Posterior cingulate gyrus (tissue), 11 donors: ENCODE measurements at regions not wholly inside any gene's neighbourhood (a gene's known extent, or its start where the extent isn't known, plus 50 kb on each side); places are given as distances from the start of the nearest gene placed in this dataset.
A peak's percentile ranks its signal among the peaks of the same experiment; 100 is the strongest.
"Not testable (repeated sequence)": the region's sequence is repeated elsewhere in the genome, so short reads cannot be mapped to it uniquely, and the experiment has no call there.

Experiments
- DNase-seq, 10 donors: peaks; one replicate each; pipeline versions ENCODE4 v3.0.0 to v3.0.0-alpha.2; 2020 to 2021; ENCODE audit warnings: mixed read lengths in 3 of 10
- intact Hi-C: fragments of 100-400 bp; cut with DNase I; formaldehyde crosslinking; loops from one replicate; pipeline ENCODE4 v1.15.1; 2023

GRCh38 chr12:105679982-105680381 is 349.5 kb downstream of the C12orf75 start:
- intact Hi-C loops, result no loop called here
- DNase-seq, result no peak

- intact Hi-C loops, result no loop called here
- no peak for DNase-seq
Measured at GRCh38 chr12:105681341-105681740, 350.9 kb downstream of the C12orf75 start.

GRCh38 chr12:105682821-105683220 is 352.3 kb downstream of the C12orf75 start:
- DNase-seq, intact Hi-C loops: not testable (repeated sequence)

DNA sequence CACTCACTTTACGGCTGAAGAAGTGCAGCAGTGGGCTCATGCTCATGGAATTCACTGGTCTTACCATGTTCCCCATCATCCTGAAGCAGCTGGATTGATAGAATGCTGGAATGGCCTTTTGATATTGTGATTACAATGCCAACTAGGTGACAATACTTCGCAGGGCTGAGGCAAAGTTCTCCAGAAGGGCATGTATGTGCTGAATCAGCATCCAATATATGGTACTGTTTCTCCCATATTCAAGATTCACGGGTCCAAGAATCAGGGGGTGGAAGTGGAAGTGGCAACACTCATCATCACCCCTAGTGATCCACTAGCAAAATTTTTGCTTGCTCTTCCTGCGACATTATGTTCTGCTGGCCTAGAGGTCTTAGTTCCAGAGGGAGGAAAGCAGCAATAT is 353.3 kb downstream of the C12orf75 start:
- intact Hi-C loops, result not testable (repeated sequence)

GRCh38 chr12:105698075-105698474 is 367.6 kb downstream of the C12orf75 start:
- intact Hi-C loops, result no loop called here

More for the DNA sequence above, 353.3 kb downstream of the C12orf75 start:
- DNase-seq, result not testable (repeated sequence)

DNA sequence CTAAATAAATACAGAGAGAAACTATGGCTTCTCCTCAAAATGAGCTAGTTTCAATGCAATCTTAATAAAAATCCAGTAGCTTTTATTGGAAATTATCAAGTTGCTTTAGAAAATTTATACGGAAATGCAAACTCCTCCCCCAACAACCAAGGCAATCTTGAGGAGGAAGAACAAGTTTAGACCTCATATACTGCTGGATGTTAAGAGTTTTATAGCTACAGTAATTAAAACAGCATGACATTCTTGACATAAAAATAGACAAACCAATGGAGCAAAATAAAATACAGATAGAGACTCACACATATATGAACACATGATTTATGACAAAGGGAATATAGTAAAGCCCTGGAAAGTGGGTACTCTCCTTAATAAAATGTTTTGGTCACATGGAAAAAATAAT is 368.7 kb downstream of the C12orf75 start:
- no peak for DNase-seq
- intact Hi-C loops, result no loop called here

More at GRCh38 chr12:105698075-105698474, 367.6 kb downstream of the C12orf75 start:
- DNase-seq, result no peak

- intact Hi-C loops, result loop anchor here (2.0 kb wide), 1 partner anchor 432 kb away; no protein-coding TSS in a partner anchor
Measured at GRCh38 chr12:105704787-105705186, 374.3 kb downstream of the C12orf75 start.

DNA sequence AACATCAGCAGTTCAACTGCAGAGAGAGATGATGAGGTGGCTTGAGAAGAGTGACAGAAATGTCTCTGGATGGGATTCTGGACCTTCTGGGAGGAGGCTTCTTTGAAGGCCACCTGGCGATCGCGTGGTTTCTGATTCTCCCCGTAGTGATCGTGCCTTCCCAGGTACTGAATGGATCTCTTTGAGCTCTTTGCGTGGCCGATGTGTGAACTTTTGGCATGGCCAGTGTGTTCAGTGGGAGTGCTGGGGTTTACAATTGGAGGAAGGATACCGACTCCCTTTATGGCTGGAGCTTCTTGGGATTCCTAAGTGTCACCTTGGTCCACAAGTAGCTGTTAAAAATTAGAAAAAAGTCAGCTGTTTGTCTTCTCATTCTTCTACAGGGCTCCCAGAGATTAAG is 374.7 kb downstream of the C12orf75 start:
- intact Hi-C loops, result loop anchor here (2.0 kb wide), 1 partner anchor 432 kb away; no protein-coding TSS in a partner anchor
- DNase-seq, result peak in 1 of 10 donors; percentile 77

More at GRCh38 chr12:105704787-105705186, 374.3 kb downstream of the C12orf75 start:
- DNase-seq, result no peak

- intact Hi-C loops, result loop anchor here (2.0 kb wide), 1 partner anchor 431 kb away; no protein-coding TSS in a partner anchor
- peak in 6 of 10 donors; percentile 34 to 81 (median 62) for DNase-seq
Measured at GRCh38 chr12:105705765-105706164, 375.3 kb downstream of the C12orf75 start.

DNA sequence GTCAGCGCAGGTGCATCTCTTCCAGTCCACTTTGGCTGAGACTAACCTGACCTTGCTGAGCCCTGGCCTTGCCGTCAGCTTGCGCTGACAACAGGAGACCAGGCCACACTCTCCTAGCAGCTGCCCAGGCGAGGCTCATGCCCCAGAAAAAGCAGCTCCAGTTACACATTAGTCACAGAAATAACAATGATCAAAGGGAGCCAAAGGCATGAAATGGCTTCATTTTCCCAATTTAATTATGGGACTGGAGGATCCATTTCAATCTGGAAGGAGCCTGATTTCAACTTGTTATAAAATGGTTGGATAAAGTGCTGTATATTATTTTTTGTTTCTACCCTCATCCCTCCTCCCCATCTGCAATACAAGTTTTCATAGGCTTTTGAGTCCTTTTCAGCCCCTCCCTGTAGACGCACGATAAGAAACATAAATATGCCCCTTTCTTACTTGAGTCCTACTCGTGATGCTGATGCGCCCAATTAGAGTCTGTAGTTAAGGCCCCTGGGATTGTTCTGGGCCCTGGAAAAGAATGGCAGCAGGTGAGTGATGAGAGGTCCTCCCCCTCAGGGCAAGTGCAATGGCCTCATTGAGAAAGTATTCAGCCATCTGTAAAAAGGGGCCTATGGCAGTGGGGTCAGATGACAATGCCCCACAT is 376.0 kb downstream of the C12orf75 start:
- DNase-seq, result peak in 4 of 10 donors; percentile 11 to 86 (median 60)
- intact Hi-C loops, result no loop called here

DNA sequence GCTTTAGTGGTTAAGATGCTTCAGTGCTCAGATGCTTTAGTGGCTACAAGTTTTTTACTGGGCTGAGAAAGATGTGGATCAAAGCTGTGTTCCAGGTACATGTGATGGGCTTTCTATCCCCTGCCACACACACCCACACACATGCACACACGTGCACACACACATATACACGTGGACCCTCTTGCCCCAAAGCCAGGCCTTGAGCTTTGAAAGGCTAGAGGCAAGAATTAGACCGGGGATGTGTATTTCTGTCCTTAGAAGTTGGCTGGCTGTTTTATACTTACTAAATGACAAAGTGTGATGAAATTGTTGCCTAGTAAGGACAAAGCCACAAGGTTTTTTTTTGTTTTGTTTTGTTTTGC is 376.5 kb downstream of the C12orf75 start:
- DNase-seq, result no peak
- intact Hi-C loops, result no loop called here

DNA sequence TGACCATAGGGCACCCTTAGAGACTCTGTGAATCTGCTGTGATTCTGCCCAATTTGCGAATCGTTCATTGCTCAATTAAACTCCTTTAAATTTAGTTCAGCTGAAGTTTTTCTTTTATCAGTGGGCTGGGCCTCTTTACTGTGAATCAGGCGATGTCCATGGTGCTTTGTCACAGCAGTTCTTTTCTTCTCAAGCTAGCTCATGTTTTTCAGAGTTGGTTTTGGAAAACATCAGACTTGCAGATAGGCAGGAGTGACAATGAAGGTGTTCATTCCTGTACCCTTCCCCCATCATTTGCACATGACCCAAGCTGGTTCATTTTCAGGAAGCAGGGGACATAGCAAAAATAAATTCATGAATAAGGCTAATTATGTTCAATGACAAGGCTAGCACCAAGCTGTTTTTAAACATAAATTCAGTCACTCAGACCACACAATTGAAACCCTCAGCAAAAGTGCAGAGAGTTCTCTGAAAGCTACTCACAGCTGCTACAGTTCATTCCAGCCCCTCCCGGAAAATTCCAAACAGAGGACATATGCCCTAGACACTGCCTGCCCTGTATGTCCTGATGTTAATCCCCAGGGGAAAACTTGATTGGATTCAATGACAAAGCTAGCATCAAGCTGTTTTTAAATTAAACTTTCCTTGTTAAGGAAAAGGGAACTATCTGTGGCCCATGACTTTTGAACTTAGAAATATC is 383.3 kb downstream of the C12orf75 start:
- intact Hi-C loops, result no loop called here
- DNase-seq, result no peak

GRCh38 chr12:105716621-105717020 is 386.1 kb downstream of the C12orf75 start:
- no peak for DNase-seq
- intact Hi-C loops, result no loop called here

DNA sequence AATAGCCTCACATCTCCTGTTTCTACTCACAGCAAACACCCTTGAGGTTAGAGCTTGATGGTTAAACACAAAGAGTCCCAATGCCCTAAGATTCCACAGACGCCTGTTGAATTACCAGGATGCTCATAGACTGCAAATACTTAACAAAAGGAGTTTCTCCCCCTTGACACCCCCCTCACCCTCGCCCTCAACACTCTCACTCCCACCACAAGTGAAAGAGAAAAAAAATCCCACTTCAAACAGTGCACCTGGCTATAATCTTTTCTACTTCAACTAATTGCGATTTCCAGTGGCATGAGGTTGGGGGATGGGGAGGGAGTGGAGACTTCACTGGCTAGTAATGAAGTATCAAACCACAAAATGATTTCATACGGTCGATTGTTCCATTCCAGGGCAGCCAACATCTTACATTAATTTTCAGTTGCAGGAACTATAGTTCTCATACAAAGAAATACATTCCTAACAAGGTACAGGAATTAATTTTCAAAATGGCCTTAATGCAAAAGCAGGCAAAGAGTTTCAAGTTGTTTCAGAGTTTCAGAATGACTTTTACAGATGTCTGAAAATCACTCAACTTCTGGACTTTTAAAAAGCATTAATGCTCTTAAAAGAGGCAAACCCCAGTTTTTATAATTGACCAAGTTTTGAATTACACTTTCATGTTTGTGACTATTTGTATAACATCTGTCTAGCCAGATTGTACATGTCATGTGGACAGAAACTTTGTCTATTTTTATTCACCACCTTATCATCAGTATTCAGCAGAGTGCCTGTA is 390.7 kb downstream of the C12orf75 start:
- no peak for DNase-seq
- intact Hi-C loops, result no loop called here

GRCh38 chr12:105721891-105722290 is 391.4 kb downstream of the C12orf75 start:
- intact Hi-C loops, result no loop called here
- DNase-seq, result no peak

DNA sequence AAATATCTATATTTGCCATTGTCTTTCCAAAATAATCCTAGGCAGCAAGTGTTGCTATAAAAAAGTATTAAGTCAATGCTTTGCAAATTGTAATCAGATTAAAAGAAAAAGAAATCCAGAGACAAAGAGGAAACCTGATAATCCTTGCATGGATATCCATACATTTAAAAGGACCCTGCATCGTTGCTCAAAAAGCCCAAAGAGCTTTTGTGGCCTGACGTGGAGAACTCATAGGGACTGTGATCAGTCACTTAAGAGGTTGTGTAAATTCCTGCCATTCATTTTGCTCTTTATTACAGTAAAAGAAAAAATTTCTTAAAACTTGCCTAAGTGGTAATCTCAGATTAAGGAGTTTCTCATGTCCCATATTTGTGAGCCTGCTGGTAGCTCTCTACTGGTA is 392.6 kb downstream of the C12orf75 start:
- DNase-seq, result no peak

GRCh38 chr12:105723494-105723893 is 393.0 kb downstream of the C12orf75 start:
- intact Hi-C loops, result no loop called here
- DNase-seq, result no peak

More for the DNA sequence above, 392.6 kb downstream of the C12orf75 start:
- intact Hi-C loops, result no loop called here

- DNase-seq, result peak in 1 of 10 donors; percentile 14
Measured at GRCh38 chr12:105724641-105725040, 394.1 kb downstream of the C12orf75 start.

DNA sequence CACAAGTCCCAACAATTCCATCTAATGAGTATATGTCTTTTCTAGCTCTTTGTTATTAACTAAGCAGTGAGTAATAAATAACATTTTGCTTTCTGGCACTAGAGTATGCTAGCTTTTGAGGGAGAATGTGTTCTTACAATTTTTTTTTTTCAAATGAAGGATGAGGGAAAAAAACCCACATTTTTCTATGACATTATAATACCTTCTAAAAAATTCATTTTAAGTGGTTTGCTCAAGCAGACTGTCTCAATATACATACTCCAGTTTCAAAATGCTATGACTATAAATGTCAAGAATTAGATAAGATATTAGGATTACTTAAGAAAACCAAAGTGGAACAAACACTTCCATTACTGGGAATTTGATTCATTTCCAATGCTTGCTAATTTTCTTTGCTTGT is 394.6 kb downstream of the C12orf75 start:
- no peak for DNase-seq
- intact Hi-C loops, result no loop called here

More at GRCh38 chr12:105724641-105725040, 394.1 kb downstream of the C12orf75 start:
- intact Hi-C loops, result no loop called here

DNA sequence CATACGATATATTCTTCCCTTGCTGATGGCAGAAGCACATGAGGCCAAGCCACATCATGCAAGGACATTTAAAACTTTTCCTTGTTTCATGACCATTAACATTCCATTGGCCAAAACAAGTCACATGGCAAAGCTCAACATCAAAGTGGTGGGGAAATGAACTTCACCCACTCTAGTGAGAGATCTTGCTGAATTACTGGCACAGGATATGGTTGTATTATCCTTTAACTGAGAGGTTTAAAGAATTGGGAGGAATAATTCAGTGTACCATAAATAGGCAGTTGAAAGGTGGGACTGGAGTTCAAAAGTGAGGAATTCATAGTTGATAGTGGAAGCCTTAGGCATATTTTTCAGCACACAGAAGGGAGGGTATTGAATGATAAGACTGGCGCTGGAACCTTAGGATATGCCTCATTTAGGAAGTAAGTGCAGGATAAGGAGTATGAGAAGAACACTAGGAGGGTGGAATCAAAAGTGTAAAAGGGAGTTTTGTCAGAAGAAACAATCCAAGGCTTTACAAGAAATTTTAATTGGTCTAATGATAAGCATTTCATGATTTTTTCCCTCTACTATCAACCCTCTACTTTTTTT is 398.8 kb downstream of the C12orf75 start:
- DNase-seq, result no peak
- intact Hi-C loops, result no loop called here

DNA sequence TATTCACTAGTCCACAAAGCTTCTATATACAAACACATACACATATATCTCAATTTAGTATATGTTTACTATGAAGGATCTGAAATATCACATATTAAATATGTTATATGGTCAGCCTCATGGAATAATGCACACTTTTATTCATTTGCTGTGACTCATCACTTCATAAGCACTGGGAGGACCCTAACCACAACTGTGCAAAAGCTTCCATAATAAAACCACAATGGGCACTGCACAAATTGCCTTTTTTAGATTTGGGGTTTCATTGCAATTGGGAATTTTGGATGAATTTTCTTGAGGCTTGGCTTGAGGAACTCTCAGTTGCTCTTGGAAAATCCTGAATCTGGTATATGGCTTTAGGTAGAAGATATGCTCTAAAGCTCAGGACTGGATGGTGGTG is 399.4 kb downstream of the C12orf75 start:
- no peak for DNase-seq
- intact Hi-C loops, result no loop called here
